Prostate gland (tissue), 2 donors: ENCODE measurements at regions not wholly inside any gene's neighbourhood (a gene's known extent, or its start where the extent isn't known, plus 50 kb on each side); places are given as distances from the start of the nearest gene placed in this dataset.

Experiments used
- CTCF ChIP-seq, 4 experiments: fragments of 200-600 bp in 2 of 4; fragments of 450-650 bp in 2 of 4; sonication (generic) in 2 of 4; IDR thresholded peaks; 1 replicate in 3 of 4; 2 replicates in 1 of 4; pipeline ENCODE4 v1.5.1; 2016 to 2019; ENCODE audit warnings: antibody characterized with exemption in 4 of 4, mild to moderate bottlenecking in 2 of 4, moderate library complexity in 2 of 4
- POLR2A ChIP-seq: fragments of 450-650 bp; IDR thresholded peaks from one replicate; pipeline ENCODE4 v1.6.1; 2016; ENCODE audit warnings: antibody characterized with exemption, mild to moderate bottlenecking
- POLR2AphosphoS5 ChIP-seq: sonication (generic); formaldehyde crosslinking; IDR thresholded peaks from one replicate; pipeline ENCODE4 v1.6.1; 2017; ENCODE audit warnings: antibody characterized with exemption

- TF ChIP-seq CTCF (IDR thresholded peaks at IDR 0.05) (no peak), POLR2A (no peak), POLR2AphosphoS5 (no peak)
Measured at GRCh38 chr6:119676230-119676629, 326.7 kb upstream of the MAN1A1 start.
